Omental fat pad (tissue), 3 donors: ENCODE measurements at regions not wholly inside any gene's neighbourhood (a gene's known extent, or its start where the extent isn't known, plus 50 kb on each side); places are given as distances from the start of the nearest gene placed in this dataset.
"Not testable (repeated sequence)": the region's sequence is repeated elsewhere in the genome, so short reads cannot be mapped to it uniquely, and the experiment has no call there.

Source experiments
- ATAC-seq: fragments of 150-250 bp; one replicate; pipeline ENCODE4 v1.9.1; 2016; ENCODE audit warnings: mild to moderate bottlenecking, moderate library complexity; ENCODE audit not compliant: low FRiP score
- DNase-seq: peaks from one replicate; pipeline ENCODE4 v3.0.0-alpha.2; 2019; ENCODE audit warnings: low spot score
- TF ChIP-seq, protein P1 (sequence below), 3 donors: fragments of 450-650 bp; IDR thresholded peaks; one replicate each; pipeline ENCODE4 v1.5.1; 2016 to 2017; ENCODE audit warnings: antibody characterized with exemption in 3 of 3, mild to moderate bottlenecking in 3 of 3, moderate library complexity in 2 of 3

DNA sequence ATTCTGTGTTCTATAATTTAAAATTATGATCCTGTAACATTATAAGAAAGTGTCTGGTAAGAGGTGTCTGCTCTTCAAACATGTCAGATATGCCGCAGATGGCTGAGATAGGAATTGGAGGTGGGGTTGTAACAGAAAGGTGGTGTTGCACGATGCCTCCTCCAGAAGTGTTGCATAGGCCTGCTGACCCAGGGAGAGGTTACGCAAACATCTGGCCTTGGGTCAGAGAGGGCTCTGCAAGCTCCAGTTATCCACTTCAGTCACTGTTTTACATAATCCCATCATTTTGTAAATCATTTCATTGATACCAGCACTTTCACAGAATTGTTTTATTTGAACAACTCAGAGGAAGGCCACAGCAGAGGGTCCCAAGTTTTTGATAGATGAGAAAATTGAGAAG, 256.5 kb downstream of the OSR1 start:
- DNase-seq (no peak), ATAC-seq (no peak)
- TF ChIP-seq, protein P1, sequence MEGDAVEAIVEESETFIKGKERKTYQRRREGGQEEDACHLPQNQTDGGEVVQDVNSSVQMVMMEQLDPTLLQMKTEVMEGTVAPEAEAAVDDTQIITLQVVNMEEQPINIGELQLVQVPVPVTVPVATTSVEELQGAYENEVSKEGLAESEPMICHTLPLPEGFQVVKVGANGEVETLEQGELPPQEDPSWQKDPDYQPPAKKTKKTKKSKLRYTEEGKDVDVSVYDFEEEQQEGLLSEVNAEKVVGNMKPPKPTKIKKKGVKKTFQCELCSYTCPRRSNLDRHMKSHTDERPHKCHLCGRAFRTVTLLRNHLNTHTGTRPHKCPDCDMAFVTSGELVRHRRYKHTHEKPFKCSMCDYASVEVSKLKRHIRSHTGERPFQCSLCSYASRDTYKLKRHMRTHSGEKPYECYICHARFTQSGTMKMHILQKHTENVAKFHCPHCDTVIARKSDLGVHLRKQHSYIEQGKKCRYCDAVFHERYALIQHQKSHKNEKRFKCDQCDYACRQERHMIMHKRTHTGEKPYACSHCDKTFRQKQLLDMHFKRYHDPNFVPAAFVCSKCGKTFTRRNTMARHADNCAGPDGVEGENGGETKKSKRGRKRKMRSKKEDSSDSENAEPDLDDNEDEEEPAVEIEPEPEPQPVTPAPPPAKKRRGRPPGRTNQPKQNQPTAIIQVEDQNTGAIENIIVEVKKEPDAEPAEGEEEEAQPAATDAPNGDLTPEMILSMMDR (IDR thresholded peaks at IDR 0.05): no peak

DNA sequence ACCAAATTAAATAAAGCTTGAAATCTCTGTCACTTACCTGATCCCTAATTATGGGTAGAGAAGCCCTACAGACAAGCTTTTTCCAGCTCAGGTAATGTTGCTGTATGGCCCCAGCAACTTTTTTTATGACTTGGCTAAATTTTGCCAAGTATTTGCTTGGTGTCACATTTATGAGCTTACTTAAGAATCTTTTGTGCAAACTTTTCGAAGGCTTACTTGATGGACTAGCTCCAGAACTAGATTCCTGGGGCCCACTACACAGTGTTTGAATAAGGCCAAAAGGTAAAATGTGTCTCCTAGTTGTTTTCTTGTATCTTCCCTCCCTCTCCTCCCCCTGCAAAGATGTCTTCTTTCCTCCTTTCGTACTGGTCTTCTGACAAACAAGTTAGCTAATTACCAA, 257.9 kb downstream of the OSR1 start:
- DNase-seq (no peak), ATAC-seq (no peak)
- TF ChIP-seq, protein P1 (IDR thresholded peaks at IDR 0.05): no peak

- no peak for ATAC-seq
- no peak for DNase-seq
- TF ChIP-seq, protein P1 (IDR thresholded peaks at IDR 0.05): no peak
Measured at GRCh38 chr2:19099181-19099580, 259.2 kb downstream of the OSR1 start.

DNA sequence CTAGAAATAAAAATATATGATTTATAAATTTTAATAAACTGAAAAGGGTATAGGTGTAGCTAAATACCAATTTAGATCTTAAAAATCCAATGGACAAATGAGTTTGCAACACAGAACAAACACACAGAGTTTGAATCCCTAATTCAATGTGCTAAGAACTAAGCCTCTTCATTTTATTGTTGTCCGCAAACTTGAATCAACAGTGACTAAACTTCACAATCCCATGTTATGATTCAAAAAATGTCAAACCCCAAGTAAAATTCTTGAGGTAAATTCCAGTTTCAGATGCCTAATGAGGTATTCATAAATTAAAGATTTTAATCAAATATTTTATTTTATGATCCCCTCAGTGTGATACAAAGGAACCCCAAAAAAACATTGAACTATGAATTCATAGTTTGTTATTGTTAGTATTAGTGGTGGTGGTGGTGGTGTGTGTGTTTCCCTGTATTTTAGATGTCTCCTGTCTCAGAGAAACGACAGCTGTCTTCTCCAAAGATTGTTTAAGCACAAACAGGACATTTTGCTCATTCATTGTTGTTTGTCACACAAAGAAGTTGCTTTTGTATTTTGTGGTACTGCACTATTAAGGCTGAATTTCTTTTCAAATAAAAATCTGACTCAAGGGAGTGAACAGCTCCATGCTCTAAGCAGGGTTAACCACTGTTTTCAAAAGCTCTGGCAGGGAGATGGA, 259.8 kb downstream of the OSR1 start:
- ATAC-seq (no peak), DNase-seq (no peak)
- TF ChIP-seq, protein P1 (IDR thresholded peaks at IDR 0.05): no peak

DNA sequence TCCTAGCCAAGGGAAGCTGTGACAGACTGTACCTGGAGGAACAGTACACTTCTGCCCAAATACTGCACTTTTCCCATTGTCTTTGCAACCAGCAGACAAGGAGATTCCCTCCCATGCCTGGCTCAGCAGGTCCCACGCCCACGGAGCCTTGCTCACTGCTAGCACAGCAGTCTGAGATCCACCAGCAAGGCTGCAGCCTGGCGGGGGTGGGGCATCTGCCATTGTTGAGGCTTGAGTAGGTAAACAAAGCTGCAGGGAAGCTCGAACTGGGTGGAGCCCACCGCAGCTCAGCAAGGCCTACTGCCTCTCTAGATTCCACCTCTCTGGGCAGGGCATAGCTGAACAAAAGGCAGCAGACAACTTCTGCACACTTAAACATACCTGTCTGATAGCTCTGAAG, 268.9 kb downstream of the OSR1 start:
- not testable (repeated sequence) for ATAC-seq, DNase-seq

- ATAC-seq (no peak), DNase-seq (no peak)
- TF ChIP-seq, protein P1 (IDR thresholded peaks at IDR 0.05): no peak
Measured at GRCh38 chr2:19086231-19086651, 272.2 kb downstream of the OSR1 start.

DNA sequence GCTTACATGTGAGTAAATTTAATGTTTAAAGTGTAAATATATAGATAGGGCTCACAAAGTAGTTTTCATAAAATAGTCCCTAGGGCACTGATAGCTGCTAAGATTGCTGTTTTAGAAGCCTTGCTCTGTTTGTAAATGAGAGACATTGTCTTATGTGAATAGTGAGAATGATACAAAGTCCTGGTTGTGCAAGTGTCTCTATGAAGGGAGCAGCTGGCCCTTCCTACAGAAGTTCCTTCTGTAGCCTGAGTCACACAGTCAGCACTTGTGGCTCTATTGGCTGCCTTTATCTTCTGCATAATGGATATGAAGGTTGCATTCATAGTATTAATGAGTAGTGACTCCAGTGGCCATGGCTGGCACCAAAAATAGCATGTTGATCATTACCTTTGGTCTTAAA, 279.7 kb downstream of the OSR1 start:
- DNase-seq (no peak), ATAC-seq (no peak)
- TF ChIP-seq, protein P1 (IDR thresholded peaks at IDR 0.05): no peak
